ENCODE measurements at regions not wholly inside any gene's neighbourhood (a gene's known extent, or its start where the extent isn't known, plus 50 kb on each side); places are given as distances from the start of the nearest gene placed in this dataset.
"Not testable (repeated sequence)": the region's sequence is repeated elsewhere in the genome, so short reads cannot be mapped to it uniquely, and the experiment has no call there.

- no peak for TF ChIP-seq CTCF (IDR thresholded peaks at IDR 0.05)
Measured at GRCh38 chr5:51686622-51687021, 303.4 kb downstream of the ISL1 start.

GRCh38 chr5:51691538-51692079 lies 308.4 kb downstream of the ISL1 start:
- no peak overlapping the region for H3K27ac Mint-ChIP-seq (ENCODE audit: unreplicated experiment)
- no peak for DNase-seq (ENCODE audit: low spot score)
- peaks cover 19% of the 10 kb centered on the region for H3K9me3 Mint-ChIP-seq (ENCODE audit: low read depth)
- H3K36me3 Mint-ChIP-seq (ENCODE audit: low read depth): no peaks in the 10 kb centered on the region
- H3K27me3 Mint-ChIP-seq (ENCODE audit: low read depth): peaks cover 4% of the 10 kb centered on the region
- no peak for TF ChIP-seq CTCF (IDR thresholded peaks at IDR 0.05)
- H3K4me3 Mint-ChIP-seq (ENCODE audit: unreplicated experiment): no peak overlapping the region
- H3K4me1 Mint-ChIP-seq (ENCODE audit: low read depth): no peaks in the 10 kb centered on the region

More at GRCh38 chr5:51686622-51687021, 303.4 kb downstream of the ISL1 start:
- no peak overlapping the region for H3K4me3 Mint-ChIP-seq (ENCODE audit: unreplicated experiment)
- peaks cover 4% of the 10 kb centered on the region for H3K27me3 Mint-ChIP-seq (ENCODE audit: low read depth)
- H3K9me3 Mint-ChIP-seq (ENCODE audit: low read depth): peaks cover 7% of the 10 kb centered on the region
- no peak for DNase-seq (ENCODE audit: low spot score)
- H3K27ac Mint-ChIP-seq (ENCODE audit: unreplicated experiment): no peak overlapping the region
- H3K36me3 Mint-ChIP-seq (ENCODE audit: low read depth): no peaks in the 10 kb centered on the region
- no peaks in the 10 kb centered on the region for H3K4me1 Mint-ChIP-seq (ENCODE audit: low read depth)

DNA sequence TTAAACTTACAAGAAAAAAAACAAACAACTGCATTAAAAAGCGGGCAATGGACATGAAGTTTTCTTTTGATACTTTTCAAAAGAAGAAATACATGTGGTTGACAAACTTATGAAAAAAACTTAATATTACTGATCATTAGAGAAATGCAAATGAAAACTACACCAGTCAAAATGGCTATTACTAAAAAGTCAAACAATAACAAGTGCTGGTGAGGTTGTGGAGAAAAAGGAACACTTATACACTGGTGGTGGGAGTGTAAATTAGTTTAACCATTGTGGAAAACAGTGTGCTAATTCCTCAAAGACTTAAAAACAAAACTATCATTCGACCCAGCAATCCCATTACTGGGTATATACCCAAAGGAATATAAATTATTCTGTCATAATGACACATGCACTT lies 311.6 kb downstream of the ISL1 start:
- TF ChIP-seq CTCF (IDR thresholded peaks at IDR 0.05): no peak
- Mint-ChIP-seq H3K27ac (ENCODE audit: unreplicated experiment) (no peak overlapping the region), H3K27me3 (ENCODE audit: low read depth) (no peaks in the 10 kb centered on the region), H3K4me1 (ENCODE audit: low read depth) (no peaks in the 10 kb centered on the region), H3K4me3 (ENCODE audit: unreplicated experiment) (no peak overlapping the region), H3K36me3 (ENCODE audit: low read depth) (no peaks in the 10 kb centered on the region), H3K9me3 (ENCODE audit: low read depth) (peaks cover 14% of the 10 kb centered on the region)
- no peak for DNase-seq (ENCODE audit: low spot score)

DNA sequence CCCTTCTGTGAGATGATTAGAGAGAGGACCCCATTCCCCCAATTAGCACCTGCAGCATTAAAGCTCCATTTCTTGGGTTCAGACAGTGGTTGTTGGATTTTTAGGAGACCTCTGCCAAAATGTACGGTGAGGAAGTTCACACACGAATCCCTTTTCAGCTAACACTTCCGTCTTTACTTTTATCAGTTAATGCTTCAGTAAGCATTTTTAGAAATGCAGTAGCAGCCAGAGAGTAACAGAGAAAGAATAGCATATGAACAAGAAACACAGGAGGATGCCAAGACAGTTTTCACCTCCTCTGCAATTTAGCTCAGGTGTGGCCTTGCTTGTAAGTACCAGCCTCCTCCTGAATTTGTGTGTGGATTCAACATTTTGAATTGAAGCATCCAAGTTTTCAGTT lies 312.9 kb downstream of the ISL1 start:
- H3K4me1 Mint-ChIP-seq (ENCODE audit: low read depth): no peaks in the 10 kb centered on the region
- H3K27ac Mint-ChIP-seq (ENCODE audit: unreplicated experiment): no peak overlapping the region
- no peak for DNase-seq (ENCODE audit: low spot score)
- H3K27me3 Mint-ChIP-seq (ENCODE audit: low read depth): no peaks in the 10 kb centered on the region
- H3K36me3 Mint-ChIP-seq (ENCODE audit: low read depth): no peaks in the 10 kb centered on the region
- no peak overlapping the region for H3K4me3 Mint-ChIP-seq (ENCODE audit: unreplicated experiment)
- peaks cover 21% of the 10 kb centered on the region for H3K9me3 Mint-ChIP-seq (ENCODE audit: low read depth)
- TF ChIP-seq CTCF (IDR thresholded peaks at IDR 0.05): no peak

DNA sequence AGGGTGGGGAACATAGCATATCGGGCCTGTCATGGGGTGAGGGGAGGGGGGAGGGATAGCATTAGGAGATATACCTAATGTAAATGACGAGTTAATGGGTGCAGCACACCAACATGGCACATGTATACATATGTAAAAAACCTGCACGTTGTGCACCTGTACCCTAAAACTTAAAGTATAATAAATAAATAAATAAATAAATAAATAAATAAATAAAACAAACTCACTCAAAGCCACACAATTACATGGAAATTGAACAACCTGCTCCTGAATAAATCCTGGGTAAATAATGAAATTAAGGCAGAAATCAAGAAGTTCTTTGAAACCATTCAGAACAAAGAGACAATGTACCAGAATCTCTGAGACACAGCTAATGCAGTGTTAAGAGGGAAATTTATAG lies 318.8 kb downstream of the ISL1 start:
- not testable (repeated sequence) for H3K4me3 Mint-ChIP-seq (ENCODE audit: unreplicated experiment); H3K27me3 Mint-ChIP-seq (ENCODE audit: low read depth)

DNA sequence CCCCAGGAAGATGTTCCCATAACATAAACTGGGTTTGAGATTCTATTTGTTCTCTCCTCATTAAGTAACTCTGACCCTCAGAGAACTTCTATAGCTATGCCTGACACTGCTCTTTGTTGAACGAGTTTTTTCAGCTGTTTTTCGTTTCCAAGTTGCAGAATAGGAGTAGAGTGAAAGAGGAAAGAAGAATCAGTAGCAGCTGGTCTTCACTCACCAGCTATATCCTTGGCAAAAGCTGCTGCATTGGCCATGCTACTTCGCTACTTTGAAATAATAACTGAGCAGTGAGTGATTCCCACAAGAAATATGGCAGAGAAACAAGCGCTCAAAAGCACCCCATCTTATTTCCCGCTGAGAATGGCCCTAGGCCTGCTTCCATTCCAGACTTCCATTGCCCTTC lies 329.0 kb downstream of the ISL1 start:
- Mint-ChIP-seq H3K9me3 (ENCODE audit: low read depth) (peaks cover 8% of the 10 kb centered on the region), H3K4me1 (ENCODE audit: low read depth) (no peaks in the 10 kb centered on the region), H3K27me3 (ENCODE audit: low read depth) (no peaks in the 10 kb centered on the region), H3K36me3 (ENCODE audit: low read depth) (no peaks in the 10 kb centered on the region), H3K4me3 (ENCODE audit: unreplicated experiment) (no peak overlapping the region), H3K27ac (ENCODE audit: unreplicated experiment) (no peak overlapping the region)
- no peak for DNase-seq (ENCODE audit: low spot score)
- no peak for TF ChIP-seq CTCF (IDR thresholded peaks at IDR 0.05)

More for the DNA sequence above, 318.8 kb downstream of the ISL1 start:
- H3K36me3 Mint-ChIP-seq (ENCODE audit: low read depth); H3K27ac Mint-ChIP-seq (ENCODE audit: unreplicated experiment); DNase-seq (ENCODE audit: low spot score); H3K4me1 Mint-ChIP-seq (ENCODE audit: low read depth): not testable (repeated sequence)
- H3K9me3 Mint-ChIP-seq (ENCODE audit: low read depth): peaks cover 19% of the 10 kb centered on the region

GRCh38 chr5:51715445-51715844 lies 332.2 kb downstream of the ISL1 start:
- DNase-seq (ENCODE audit: low spot score); H3K4me3 Mint-ChIP-seq (ENCODE audit: unreplicated experiment); H3K27ac Mint-ChIP-seq (ENCODE audit: unreplicated experiment); H3K4me1 Mint-ChIP-seq (ENCODE audit: low read depth); H3K27me3 Mint-ChIP-seq (ENCODE audit: low read depth); H3K9me3 Mint-ChIP-seq (ENCODE audit: low read depth); H3K36me3 Mint-ChIP-seq (ENCODE audit: low read depth): not testable (repeated sequence)

All from chondrocyte (in vitro differentiated cells).